Left ventricle myocardium inferior (tissue), 1 donor: ENCODE measurements at regions not wholly inside any gene's neighbourhood (a gene's known extent, or its start where the extent isn't known, plus 50 kb on each side); places are given as distances from the start of the nearest gene placed in this dataset.

Experiments
- DNase-seq: peaks from one replicate; pipeline ENCODE4 v3.0.0-alpha.2; 2020
- H3K27ac ChIP-seq: fragments of 200-600 bp; replicated peaks from 2 replicates; pipeline ENCODE4 v1.8.0; 2021
- H3K27me3 ChIP-seq: fragments of 200-600 bp; 2 replicates; pipeline ENCODE4 v1.8.0; 2021; ENCODE audit warnings: low read depth
- H3K36me3 ChIP-seq: fragments of 200-600 bp; 2 replicates; pipeline ENCODE4 v1.8.0; 2021
- H3K4me1 ChIP-seq: fragments of 200-600 bp; 2 replicates; pipeline ENCODE4 v1.8.0; 2021
- H3K4me3 ChIP-seq: fragments of 200-600 bp; 2 replicates; pipeline ENCODE4 v1.8.0; 2021; ENCODE audit warnings: mild to moderate bottlenecking, moderate library complexity
- H3K9me3 ChIP-seq: fragments of 200-600 bp; replicated peaks from 2 replicates; pipeline ENCODE4 v1.8.0; 2021
- CTCF ChIP-seq: fragments of 200-600 bp; IDR thresholded peaks from 2 replicates; pipeline ENCODE4 v1.8.0; 2021; ENCODE audit warnings: antibody characterized with exemption, mild to moderate bottlenecking, borderline replicate concordance
- intact Hi-C: fragments of 100-400 bp; cut with micrococcal nuclease; formaldehyde crosslinking; loops from one replicate; pipeline ENCODE4 v1.11.0; 2022
- donor health status: DM: no; HTN: yes; CAD: no; lungs with severe emphysema.

- Histone ChIP-seq H3K4me1 (no peaks in the 10 kb centered on the region), H3K27ac (no peak overlapping the region), H3K36me3 (no peaks in the 10 kb centered on the region), H3K27me3 (no peaks in the 10 kb centered on the region), H3K9me3 (no peaks in the 10 kb centered on the region), H3K4me3 (no peak overlapping the region)
- TF ChIP-seq CTCF = no peak
- intact Hi-C loops = no loop called here
- DNase-seq = no peak
Observed at GRCh38 chrX:139081965-139082364, 370.4 kb upstream of the FGF13 start.

- intact Hi-C loops = no loop called here
- no peak for DNase-seq
- Histone ChIP-seq H3K9me3 (no peaks in the 10 kb centered on the region), H3K36me3 (no peaks in the 10 kb centered on the region), H3K4me3 (no peak overlapping the region), H3K27me3 (no peaks in the 10 kb centered on the region), H3K27ac (no peak overlapping the region), H3K4me1 (no peaks in the 10 kb centered on the region)
- no peak for TF ChIP-seq CTCF
Observed at GRCh38 chrX:139079789-139080188, 368.3 kb upstream of the FGF13 start.

GRCh38 chrX:139078761-139079280 lies 367.3 kb upstream of the FGF13 start:
- Histone ChIP-seq H3K4me3 (no peak overlapping the region), H3K4me1 (no peaks in the 10 kb centered on the region), H3K27ac (no peak overlapping the region), H3K27me3 (no peaks in the 10 kb centered on the region), H3K36me3 (no peaks in the 10 kb centered on the region), H3K9me3 (no peaks in the 10 kb centered on the region)
- no peak for DNase-seq
- no peak for TF ChIP-seq CTCF
- intact Hi-C loops = no loop called here

DNA sequence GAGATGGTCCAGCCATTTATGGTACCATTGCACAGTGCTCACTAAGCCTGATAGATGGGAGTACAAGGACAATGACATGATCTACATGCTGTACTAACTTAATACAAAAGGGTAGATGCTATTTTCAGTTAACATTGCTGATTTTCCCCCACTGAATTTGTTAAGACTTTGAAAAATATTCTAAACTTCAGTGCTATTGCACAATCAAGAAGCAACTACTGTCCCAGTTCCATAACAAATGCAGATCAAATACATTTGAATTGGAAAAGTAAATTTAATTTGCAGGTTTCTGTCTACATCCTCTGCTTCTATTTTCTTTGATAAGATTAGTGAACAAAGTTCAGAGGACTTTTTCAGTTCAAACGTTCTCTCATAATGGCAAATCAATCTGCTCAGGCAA lies 366.8 kb upstream of the FGF13 start:
- Histone ChIP-seq H3K36me3 (no peaks in the 10 kb centered on the region), H3K27ac (no peak overlapping the region), H3K9me3 (no peaks in the 10 kb centered on the region), H3K4me1 (no peaks in the 10 kb centered on the region), H3K27me3 (no peaks in the 10 kb centered on the region), H3K4me3 (no peak overlapping the region)
- intact Hi-C loops = no loop called here
- TF ChIP-seq CTCF = no peak
- DNase-seq = no peak

DNA sequence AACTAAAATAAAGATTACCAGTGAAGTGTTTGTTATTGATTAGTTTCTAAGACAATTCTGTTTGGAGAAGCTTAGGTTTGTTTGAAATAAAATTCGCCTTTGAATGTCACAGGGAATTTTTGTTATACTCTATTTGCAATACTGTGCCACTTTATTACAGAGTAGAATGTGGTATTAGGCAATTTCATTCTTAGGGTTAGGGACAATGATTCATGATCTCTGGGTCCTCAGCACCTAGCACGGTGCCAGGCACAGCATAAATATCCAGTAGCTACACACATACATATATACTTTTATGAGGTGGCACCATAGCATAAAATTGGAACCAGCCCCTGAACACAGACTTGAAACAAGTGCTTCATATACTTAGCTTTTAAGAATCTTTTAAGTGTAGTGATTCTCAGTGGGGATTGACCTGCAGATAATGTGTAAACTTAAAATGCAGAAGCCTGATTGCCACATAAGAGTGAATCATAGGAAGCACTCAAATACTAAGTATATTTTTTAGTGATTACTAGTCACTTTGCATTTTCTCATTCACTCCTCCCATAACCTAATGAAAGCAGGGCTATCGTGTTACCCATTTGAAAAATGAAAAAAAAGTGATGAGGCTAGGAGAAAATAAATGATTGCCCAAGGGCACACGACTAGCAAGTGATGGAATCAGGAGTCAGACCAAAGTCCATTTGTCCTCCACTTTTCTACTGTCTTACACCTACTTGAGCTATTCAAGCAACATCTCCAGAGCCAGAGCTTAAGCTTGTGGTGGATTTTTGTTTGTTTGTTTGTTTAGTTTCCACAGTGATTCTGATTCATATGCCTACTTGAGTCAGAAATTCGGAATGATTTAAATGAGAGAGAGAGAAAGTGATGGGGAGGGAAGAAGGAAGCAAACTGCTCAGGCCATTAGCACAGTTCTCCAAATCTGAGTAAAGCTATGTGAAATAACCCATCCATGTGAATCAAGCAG lies 366.0 kb upstream of the FGF13 start:
- no peak for TF ChIP-seq CTCF
- intact Hi-C loops = no loop called here
- Histone ChIP-seq H3K4me3 (no peak overlapping the region), H3K4me1 (no peaks in the 10 kb centered on the region), H3K27ac (no peak overlapping the region), H3K27me3 (no peaks in the 10 kb centered on the region), H3K36me3 (no peaks in the 10 kb centered on the region), H3K9me3 (no peaks in the 10 kb centered on the region)
- no peak for DNase-seq
